HG02852 (cell line): ENCODE measurements at regions not wholly inside any gene's neighbourhood (a gene's known extent, or its start where the extent isn't known, plus 50 kb on each side); places are given as distances from the start of the nearest gene placed in this dataset.
A peak's percentile ranks its signal among the peaks of the same experiment; 100 is the strongest.
"Not testable (repeated sequence)": the region's sequence is repeated elsewhere in the genome, so short reads cannot be mapped to it uniquely, and the experiment has no call there.

Experiments
- ATAC-seq: cut with Tn5 transposase; IDR thresholded peaks from one replicate; pipeline ENCODE4 v1.9.1; 2021; ENCODE audit warnings: mild to moderate bottlenecking, moderate library complexity; ENCODE audit not compliant: unreplicated experiment

DNA sequence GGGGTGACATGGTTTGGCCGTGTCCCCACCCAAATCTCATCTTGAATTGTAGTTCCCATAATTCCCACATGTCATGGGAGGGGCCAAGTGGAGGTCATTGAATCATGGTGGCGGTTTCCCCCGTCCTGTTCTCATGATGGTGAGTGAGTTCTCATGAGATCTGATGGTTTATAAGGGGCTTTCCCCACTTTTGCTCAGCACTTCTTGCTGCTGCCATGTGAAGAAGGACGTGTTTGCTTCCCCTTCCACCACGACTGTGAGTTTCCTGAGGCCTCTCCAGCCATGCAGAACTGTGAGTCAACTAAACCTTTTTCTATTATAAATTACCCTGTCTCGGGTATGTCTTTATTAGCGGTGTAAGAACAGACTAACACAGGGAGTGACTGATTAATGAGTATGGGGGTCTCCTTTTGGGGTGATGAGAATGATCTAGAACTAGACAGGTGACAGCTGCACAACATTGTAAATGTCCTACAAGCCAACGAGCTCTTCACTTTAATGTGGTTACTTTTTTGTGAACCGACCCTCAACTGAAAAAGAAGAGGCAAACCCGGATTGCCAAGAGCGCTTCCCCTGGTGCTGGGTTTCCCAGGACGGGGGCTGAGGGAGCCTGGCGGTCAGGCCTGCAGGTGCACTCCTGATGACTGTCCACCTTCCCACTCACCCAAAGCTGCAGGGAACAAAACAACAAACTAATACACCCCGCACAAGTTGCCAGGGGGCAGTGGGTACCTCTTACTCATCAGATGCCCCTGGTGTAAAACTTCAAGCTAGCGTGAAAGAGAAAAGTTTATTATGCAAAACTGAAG lies 90.1 kb downstream of the NCOR2 start:
- no peak for ATAC-seq

GRCh38 chr12:124476011-124476400 lies 91.4 kb downstream of the NCOR2 start:
- no peak for ATAC-seq

GRCh38 chr12:124475295-124476010 lies 92.0 kb downstream of the NCOR2 start:
- no peak for ATAC-seq

- ATAC-seq = no peak
Measured at GRCh38 chr12:124474709-124475108, 92.7 kb downstream of the NCOR2 start.

DNA sequence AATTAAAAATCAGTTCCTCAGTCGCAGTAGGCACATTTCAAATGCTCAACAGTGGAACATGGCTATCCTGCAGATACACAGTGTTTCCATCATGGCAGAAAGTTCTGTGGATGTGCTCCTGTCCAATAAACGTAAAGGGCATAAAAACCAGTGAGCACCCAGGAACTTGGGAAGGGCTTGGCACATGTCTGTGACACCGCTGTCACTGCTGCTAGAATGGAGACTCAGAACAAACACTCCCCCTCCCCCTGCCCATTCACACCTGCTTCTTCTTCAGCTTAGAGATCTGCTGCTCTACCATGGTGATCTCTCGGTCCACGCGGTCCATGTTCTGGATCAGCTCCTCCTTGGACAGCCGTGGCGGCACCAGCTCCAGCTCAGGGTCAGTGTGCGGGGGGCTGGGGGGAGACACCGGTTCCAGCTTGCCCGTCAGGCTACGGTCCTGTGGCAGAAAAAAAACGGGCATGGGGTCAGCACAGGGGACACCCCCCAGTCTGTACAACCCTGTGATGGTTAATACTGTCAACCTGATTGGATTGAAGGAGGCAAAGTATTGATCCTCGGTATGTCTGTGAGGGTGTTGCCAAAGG lies 94.6 kb downstream of the NCOR2 start:
- ATAC-seq = no peak

DNA sequence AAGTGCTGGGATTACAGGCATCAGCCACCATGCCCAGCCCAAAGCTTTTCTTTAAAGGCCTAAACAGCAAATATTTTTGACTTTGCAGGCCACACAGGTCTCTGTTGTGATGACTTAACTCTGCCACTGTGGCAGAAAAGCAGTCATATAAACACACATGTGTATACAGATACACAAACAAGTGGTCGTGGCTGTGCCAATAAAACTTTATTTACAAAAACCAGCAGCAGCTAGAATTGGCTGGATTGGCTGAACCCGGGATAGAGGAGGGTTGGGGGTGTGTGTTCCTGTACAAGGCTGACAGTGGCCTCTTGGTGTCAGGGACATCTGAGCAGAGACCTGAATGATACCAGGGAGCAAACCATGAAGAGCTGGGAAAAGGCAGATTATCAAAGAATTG lies 95.6 kb downstream of the NCOR2 start:
- no peak for ATAC-seq

GRCh38 chr12:124470806-124471205 lies 96.6 kb downstream of the NCOR2 start:
- ATAC-seq = no peak

GRCh38 chr12:124470139-124470538 lies 97.3 kb downstream of the NCOR2 start:
- no peak for ATAC-seq

GRCh38 chr12:124469193-124469888 lies 98.1 kb downstream of the NCOR2 start:
- no peak for ATAC-seq

GRCh38 chr12:124467549-124467948 lies 99.9 kb downstream of the NCOR2 start:
- not testable (repeated sequence) for ATAC-seq

DNA sequence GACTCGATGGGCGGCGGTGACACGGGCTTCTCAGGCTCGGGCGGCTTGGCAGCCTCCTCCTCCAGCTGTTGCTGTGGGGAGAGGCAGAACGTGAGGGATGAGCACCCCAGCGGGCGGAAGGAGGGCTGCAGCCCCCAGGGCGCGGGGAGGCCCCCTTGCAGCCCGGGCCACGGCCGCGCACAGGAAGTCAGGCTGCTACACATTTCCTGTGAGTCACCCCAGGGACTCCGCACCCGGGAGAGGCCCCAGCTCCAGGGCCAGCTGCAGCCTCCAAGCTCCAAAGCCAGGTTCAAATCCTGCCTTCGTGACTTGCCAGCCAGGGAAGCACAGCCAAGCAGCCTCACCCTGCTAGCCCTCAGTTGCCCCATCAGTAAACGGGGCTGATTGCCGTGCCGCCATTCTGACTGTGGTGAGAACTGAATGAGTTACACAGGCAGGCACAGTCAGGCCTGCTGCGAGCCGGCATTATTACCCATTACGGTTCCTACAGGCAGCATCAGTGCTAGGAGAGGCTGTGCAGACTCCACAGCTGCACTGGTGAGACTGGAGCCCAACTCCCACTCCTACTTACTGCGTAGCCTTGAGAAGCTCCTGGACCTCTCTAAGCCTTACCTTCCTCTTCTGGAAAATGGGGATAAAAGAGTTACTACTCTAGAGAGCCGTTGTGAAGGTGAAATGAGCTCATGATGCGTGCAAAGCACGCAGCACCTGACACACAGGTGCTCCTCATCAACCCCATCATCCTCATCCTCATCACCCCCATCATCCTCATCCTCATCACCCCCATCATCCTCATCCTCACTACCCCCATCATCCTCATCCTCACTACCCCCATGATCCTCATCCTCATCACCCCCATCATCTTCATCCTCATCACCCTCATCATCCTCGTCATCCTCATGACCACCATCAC lies 100.9 kb downstream of the NCOR2 start:
- ATAC-seq = peak; percentile 93

- ATAC-seq = no peak
Measured at GRCh38 chr12:124465473-124465872, 101.9 kb downstream of the NCOR2 start.

DNA sequence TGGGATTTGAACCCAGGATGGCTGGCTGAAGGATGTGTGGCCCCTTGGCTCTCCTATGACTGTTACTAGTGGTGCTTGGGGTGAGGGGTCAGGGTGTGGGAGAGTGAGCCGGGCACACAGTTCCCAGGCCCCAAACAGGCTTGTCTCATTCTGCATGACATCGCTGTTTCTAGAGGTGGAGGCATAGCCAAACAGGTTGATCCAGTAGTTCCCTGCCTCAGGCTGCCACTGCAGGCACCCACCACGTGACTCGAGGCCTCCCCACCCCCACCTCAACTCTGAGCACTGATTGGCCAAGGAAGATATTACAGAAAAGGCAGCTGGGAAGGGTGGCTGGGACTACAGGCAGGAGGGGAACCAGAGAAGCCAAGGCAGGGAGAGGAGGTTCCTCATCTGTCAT lies 102.6 kb downstream of the NCOR2 start:
- ATAC-seq = no peak

GRCh38 chr12:124464062-124464461 lies 103.3 kb downstream of the NCOR2 start:
- no peak for ATAC-seq

- no peak for ATAC-seq
Measured at GRCh38 chr12:124463341-124463921, 104.0 kb downstream of the NCOR2 start.

DNA sequence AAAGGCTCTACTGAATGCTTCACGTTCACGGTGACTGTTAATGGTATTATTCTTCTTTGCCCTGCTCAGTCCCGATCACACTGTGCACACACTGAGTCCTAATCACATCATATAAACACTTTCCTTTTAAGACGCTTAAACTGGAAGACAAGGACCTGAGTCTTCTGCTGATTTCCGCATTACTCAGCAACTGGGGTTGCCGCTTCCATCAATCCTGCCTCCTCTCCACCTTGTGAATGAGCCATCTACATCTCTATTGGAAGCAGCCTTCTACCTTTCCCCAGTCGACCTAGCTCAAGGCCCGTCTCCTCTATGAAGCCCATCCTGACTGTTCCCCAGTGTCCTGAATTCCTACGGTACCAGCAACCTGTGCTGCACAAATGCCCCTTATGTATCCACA lies 104.7 kb downstream of the NCOR2 start:
- no peak for ATAC-seq

DNA sequence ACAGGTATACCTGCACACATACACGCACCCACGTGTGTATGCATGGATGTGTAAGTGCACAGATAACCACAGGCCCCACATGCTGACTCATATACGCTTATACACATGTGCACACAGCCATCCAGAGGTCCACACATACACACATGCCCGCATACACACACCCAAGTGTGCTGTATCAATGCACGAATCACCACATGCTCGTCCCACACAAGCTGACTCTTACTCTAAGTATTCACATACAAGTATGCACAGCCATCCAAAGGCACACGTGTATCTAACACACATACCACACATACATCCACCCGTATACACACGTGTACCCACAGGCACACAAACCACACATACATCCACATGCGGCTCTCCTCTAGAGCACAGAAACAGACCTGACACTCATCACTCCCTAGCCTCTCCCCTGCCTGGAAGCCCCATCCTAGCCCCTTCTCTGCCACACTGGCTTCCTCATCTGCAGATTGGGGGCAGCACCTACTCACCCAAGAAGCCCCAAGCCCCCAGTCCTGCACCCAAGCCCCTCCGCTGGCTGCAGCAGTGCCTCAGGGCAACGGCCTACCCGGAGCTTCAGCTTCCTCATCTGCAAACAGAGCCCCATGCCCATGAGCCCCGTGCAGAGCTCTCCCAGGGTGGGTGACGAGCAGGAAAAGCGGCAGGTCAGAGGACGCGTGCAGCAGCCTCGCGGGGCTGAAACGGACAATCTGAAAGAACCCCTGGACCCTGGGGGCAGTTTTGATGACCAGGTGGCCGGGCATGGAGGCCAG lies 105.4 kb downstream of the NCOR2 start:
- ATAC-seq = no peak

DNA sequence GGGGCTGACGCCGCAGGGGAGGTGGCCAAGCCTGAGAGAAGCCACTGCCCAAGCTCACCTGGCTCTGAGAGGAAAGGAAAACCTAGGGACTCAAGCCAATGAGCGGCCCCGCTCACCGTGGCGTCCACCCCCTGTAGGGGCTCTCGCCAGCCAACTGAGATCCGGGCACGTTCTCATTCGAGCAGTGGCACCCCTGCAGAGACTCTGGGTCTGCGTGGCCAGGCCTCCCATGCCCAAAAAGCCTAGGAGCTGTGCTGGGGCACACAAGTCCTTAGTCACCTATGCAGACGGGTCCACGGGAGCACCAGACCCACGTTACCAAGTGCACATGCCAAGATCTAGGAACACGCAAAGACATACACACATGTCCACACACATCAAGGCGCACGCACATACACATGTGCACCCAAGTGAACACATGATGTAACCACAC lies 106.2 kb downstream of the NCOR2 start:
- ATAC-seq = no peak

- no peak for ATAC-seq
Measured at GRCh38 chr12:124460771-124461170, 106.6 kb downstream of the NCOR2 start.
